Nephron (organoid): ENCODE measurements at regions not wholly inside any gene's neighbourhood (a gene's known extent, or its start where the extent isn't known, plus 50 kb on each side); places are given as distances from the start of the nearest gene placed in this dataset.

Experiments used
- H3K27ac Mint-ChIP-seq, 3 experiments: 2 replicates each; pipeline ENCODE4 v1.8.0; 2020; ENCODE audit warnings: mixed read lengths in 3 of 3, mild to moderate bottlenecking in 2 of 3, moderate library complexity in 1 of 3
- H3K27me3 Mint-ChIP-seq: 2 replicates; pipeline ENCODE4 v1.8.0; 2021; ENCODE audit warnings: low read depth, mild to moderate bottlenecking, moderate library complexity, mixed read lengths
- H3K36me3 Mint-ChIP-seq: 2 replicates; pipeline ENCODE4 v1.8.0; 2020; ENCODE audit warnings: low read depth, mixed read lengths
- H3K4me1 Mint-ChIP-seq: 2 replicates; pipeline ENCODE4 v1.8.0; 2020; ENCODE audit warnings: mixed read lengths
- H3K4me3 Mint-ChIP-seq, 3 experiments: 2 replicates each; pipeline ENCODE4 v1.8.0; 2020; ENCODE audit warnings: mild to moderate bottlenecking in 3 of 3, mixed read lengths in 3 of 3, moderate library complexity in 2 of 3
- H3K9me3 Mint-ChIP-seq: 2 replicates; pipeline ENCODE4 v1.8.0; 2020; ENCODE audit warnings: mixed read lengths
- TF ChIP-seq, protein P1 (sequence below), 3 experiments: fragments of 200-600 bp; sonication (generic); IDR thresholded peaks; one replicate each; pipeline ENCODE4 v1.5.0; 2021; ENCODE audit warnings: antibody characterized with exemption in 3 of 3; ENCODE audit not compliant: unreplicated experiment in 3 of 3

DNA sequence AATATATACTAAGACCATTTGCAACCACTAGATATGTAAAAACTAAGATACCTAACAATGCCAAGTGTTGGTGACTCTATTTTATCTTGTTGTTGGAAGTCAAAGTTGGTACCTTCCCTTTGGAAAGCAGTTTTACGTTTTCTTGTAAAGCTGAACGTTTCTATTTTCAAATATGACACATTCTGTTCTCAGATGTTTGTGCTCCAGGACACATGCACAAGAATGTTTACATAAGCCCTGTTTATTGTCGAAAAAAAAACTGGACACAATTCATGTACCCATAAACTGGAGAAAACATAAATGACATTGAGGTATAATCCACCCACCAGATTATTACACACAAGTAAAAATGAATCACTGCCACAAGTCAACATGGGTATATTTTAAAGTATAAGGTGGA is 967.4 kb downstream of the BCL11B start:
- H3K36me3 Mint-ChIP-seq, result no peaks in the 10 kb centered on the region
- peaks cover 6% of the 10 kb centered on the region for H3K4me1 Mint-ChIP-seq
- H3K27ac Mint-ChIP-seq, result no peak overlapping the region
- peaks cover 2% of the 10 kb centered on the region for H3K9me3 Mint-ChIP-seq
- TF ChIP-seq, protein P1, sequence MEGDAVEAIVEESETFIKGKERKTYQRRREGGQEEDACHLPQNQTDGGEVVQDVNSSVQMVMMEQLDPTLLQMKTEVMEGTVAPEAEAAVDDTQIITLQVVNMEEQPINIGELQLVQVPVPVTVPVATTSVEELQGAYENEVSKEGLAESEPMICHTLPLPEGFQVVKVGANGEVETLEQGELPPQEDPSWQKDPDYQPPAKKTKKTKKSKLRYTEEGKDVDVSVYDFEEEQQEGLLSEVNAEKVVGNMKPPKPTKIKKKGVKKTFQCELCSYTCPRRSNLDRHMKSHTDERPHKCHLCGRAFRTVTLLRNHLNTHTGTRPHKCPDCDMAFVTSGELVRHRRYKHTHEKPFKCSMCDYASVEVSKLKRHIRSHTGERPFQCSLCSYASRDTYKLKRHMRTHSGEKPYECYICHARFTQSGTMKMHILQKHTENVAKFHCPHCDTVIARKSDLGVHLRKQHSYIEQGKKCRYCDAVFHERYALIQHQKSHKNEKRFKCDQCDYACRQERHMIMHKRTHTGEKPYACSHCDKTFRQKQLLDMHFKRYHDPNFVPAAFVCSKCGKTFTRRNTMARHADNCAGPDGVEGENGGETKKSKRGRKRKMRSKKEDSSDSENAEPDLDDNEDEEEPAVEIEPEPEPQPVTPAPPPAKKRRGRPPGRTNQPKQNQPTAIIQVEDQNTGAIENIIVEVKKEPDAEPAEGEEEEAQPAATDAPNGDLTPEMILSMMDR (IDR thresholded peaks at IDR 0.05; ENCODE audit: unreplicated experiment in 3 of 3), result no peak
- no peaks in the 10 kb centered on the region for H3K27me3 Mint-ChIP-seq
- H3K4me3 Mint-ChIP-seq, result no peak overlapping the region

DNA sequence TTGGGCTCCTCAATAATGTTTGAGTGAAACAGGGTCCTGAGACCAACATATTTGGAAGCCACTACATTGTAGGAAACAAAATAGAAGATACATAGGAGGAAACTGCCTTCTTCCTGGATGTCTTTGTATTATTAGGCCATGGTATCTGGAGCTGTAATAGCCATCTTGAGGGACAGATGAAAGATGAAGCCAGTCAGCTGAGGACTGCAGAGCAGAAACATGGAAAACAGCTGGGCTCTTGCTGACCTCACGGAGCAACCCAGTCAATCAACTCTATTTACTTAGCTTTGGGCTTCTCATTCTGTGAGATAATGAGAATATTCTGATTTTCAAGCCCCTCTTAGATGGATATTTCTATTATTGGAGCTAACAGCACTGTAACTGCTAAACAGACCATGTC is 962.4 kb downstream of the BCL11B start:
- H3K4me1 Mint-ChIP-seq, result peaks cover 4% of the 10 kb centered on the region
- H3K27ac Mint-ChIP-seq, result no peak overlapping the region
- peaks cover 5% of the 10 kb centered on the region for H3K9me3 Mint-ChIP-seq
- TF ChIP-seq, protein P1 (IDR thresholded peaks at IDR 0.05; ENCODE audit: unreplicated experiment in 3 of 3), result no peak
- no peaks in the 10 kb centered on the region for H3K36me3 Mint-ChIP-seq
- no peak overlapping the region for H3K4me3 Mint-ChIP-seq
- peaks cover 5% of the 10 kb centered on the region for H3K27me3 Mint-ChIP-seq

DNA sequence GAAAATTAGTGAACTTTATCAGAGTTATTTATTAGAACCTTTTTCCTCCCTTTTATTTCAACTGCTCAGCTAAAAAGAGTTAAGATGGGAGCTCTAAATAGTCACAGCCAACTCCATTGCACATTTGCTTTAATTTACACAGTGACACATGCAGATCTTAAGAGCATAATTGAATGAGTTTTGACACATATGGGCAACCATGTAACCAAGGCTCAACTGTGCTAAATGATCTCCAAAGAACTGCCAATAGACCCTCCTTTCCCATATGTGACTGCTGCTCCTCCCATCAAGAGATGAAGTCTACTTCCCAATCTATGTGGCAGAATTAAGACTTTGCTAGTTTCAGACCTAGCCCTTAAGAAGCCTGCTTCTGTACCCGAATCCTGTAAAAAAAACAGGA is 960.0 kb downstream of the BCL11B start:
- H3K27me3 Mint-ChIP-seq, result peaks cover 5% of the 10 kb centered on the region

DNA sequence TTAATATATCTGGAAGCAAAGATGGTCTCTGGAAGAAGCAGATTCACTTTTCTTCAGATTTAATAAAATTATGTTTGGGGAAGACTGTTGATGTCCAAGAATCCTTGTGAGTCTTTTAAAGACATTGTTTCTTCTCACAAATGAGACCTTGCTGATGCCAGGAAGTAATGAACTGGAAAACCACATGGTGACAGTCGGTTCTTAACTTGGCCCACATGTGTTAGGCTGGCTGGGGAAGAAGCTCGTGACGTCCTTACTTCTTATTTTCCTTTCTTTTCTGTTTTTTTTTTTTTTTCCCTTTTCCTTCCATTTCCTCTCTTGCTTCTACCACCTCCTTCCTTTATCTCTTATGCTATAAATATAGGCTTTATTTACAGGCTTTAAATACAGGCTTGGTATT is 950.2 kb downstream of the BCL11B start:
- H3K4me3 Mint-ChIP-seq, result no peak overlapping the region
- TF ChIP-seq, protein P1 (IDR thresholded peaks at IDR 0.05; ENCODE audit: unreplicated experiment in 3 of 3), result no peak
- no peaks in the 10 kb centered on the region for H3K27me3 Mint-ChIP-seq
- H3K4me1 Mint-ChIP-seq, result peaks cover 22% of the 10 kb centered on the region
- no peaks in the 10 kb centered on the region for H3K36me3 Mint-ChIP-seq
- H3K9me3 Mint-ChIP-seq, result peaks cover 19% of the 10 kb centered on the region
- H3K27ac Mint-ChIP-seq, result no peak overlapping the region

More for the DNA sequence above, 960.0 kb downstream of the BCL11B start:
- Mint-ChIP-seq H3K4me3 (no peak overlapping the region), H3K36me3 (no peaks in the 10 kb centered on the region), H3K4me1 (peaks cover 4% of the 10 kb centered on the region), H3K9me3 (peaks cover 3% of the 10 kb centered on the region), H3K27ac (no peak overlapping the region)
- TF ChIP-seq, protein P1 (IDR thresholded peaks at IDR 0.05; ENCODE audit: unreplicated experiment in 3 of 3), result no peak

DNA sequence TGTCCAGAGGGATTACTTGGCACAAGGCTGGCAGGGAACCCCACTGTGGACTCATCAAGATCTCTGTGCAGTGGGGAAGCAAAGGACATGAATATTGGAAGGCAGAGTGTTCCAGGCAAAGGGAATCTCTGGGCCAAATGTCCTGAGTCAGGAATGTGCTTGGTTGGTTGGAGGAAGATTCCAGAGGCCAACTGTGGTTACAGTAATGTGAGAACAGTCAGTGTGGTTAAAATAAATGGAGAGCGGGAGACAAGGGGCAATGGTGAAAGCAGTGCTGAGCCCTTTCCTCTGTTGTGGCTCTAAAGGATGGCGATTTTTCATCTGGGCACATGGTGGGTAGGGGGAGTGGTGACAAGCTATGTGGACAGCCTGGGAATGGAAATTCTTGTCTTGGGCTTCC is 948.2 kb downstream of the BCL11B start:
- H3K36me3 Mint-ChIP-seq, result no peaks in the 10 kb centered on the region
- H3K9me3 Mint-ChIP-seq, result peaks cover 23% of the 10 kb centered on the region
- TF ChIP-seq, protein P1 (IDR thresholded peaks at IDR 0.05; ENCODE audit: unreplicated experiment in 3 of 3), result no peak
- H3K4me1 Mint-ChIP-seq, result peaks cover 36% of the 10 kb centered on the region
- H3K27me3 Mint-ChIP-seq, result no peaks in the 10 kb centered on the region
- no peak overlapping the region for H3K27ac Mint-ChIP-seq
- no peak overlapping the region for H3K4me3 Mint-ChIP-seq

DNA sequence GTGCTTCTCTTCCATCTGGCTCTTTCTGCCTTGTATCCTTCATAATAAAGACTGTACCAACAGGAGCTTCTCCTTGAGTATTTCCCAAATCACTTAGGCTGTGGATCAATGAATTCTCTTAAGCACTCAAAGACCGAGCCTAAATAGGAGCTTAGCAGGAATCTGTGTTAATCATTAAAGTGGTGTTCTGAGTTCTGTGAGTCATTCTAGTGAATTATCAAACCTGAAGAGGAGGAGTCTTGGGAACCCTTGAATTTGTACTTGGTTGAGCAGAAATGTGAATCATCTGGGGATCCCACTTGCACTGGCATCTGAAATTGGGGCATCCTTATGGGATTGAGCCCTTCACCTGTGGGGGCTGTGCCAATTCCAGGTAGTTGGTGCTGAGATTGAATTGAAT is 946.2 kb downstream of the BCL11B start:
- H3K27me3 Mint-ChIP-seq, result no peaks in the 10 kb centered on the region
- TF ChIP-seq, protein P1 (IDR thresholded peaks at IDR 0.05; ENCODE audit: unreplicated experiment in 3 of 3), result no peak
- H3K27ac Mint-ChIP-seq, result peak overlapping the region in 1 of 3 experiments; percentile 62

More for the DNA sequence above, 946.2 kb downstream of the BCL11B start:
- Mint-ChIP-seq H3K4me3 (no peak overlapping the region), H3K36me3 (no peaks in the 10 kb centered on the region), H3K9me3 (peaks cover 19% of the 10 kb centered on the region), H3K4me1 (peaks cover 36% of the 10 kb centered on the region)
